K562 (cell line): ENCODE measurements at regions not wholly inside any gene's neighbourhood (a gene's known extent, or its start where the extent isn't known, plus 50 kb on each side); places are given as distances from the start of the nearest gene placed in this dataset.

Experiments used
- ARHGAP35 ChIP-seq: fragments of 450-650 bp; IDR thresholded peaks from 2 replicates; pipeline ENCODE4 v1.6.1; 2018; ENCODE audit not compliant: partially characterized antibody
- ARID1B ChIP-seq: fragments of 450-650 bp; IDR thresholded peaks from 2 replicates; pipeline ENCODE4 v1.6.1; 2016; ENCODE audit warnings: antibody characterized with exemption, mild to moderate bottlenecking, inconsistent platforms
- ATF1 ChIP-seq, 2 experiments: fragments of 450-650 bp in 1 of 2; IDR thresholded peaks; 2 replicates each; pipeline ENCODE4 v1.6.1; 2016; ENCODE audit warnings: missing compliant biosample characterization in 1 of 2, missing genetic modification characterization in 1 of 2
- DPF2 ChIP-seq: fragments of 450-650 bp; IDR thresholded peaks from 2 replicates; pipeline ENCODE4 v1.6.1; 2016
- GATA2 ChIP-seq: sonication (generic); formaldehyde crosslinking; IDR thresholded peaks from 2 replicates; pipeline ENCODE4 v1.4.0; 2020; ENCODE audit warnings: mild to moderate bottlenecking, missing genetic modification reagents
- GATAD2B ChIP-seq: fragments of 450-650 bp; IDR thresholded peaks from 2 replicates; pipeline ENCODE4 v1.6.1; 2017; ENCODE audit warnings: mild to moderate bottlenecking, borderline replicate concordance
- KLF16 ChIP-seq: IDR thresholded peaks from 2 replicates; pipeline ENCODE4 v1.6.1; 2016; ENCODE audit warnings: antibody characterized with exemption
- MAFG ChIP-seq: fragments of 450-650 bp; conservative IDR thresholded peaks from 2 replicates; pipeline ENCODE4 v1.6.1; 2016; ENCODE audit warnings: missing genetic modification characterization, missing compliant biosample characterization
- MCM3 ChIP-seq: fragments of 450-650 bp; IDR thresholded peaks from 2 replicates; pipeline ENCODE4 v1.6.1; 2016
- MGA ChIP-seq: fragments of 450-650 bp; IDR thresholded peaks from 2 replicates; pipeline ENCODE4 v1.6.1; 2016; ENCODE audit warnings: mild to moderate bottlenecking, moderate library complexity
- MYC ChIP-seq, 2 experiments: fragments of 250-450 bp in 1 of 2; sonication (Bioruptor Pico) in 1 of 2; IDR thresholded peaks; 2 replicates each; pipeline versions ENCODE4 v1.5.1 to v1.6.1; 2012 to 2021; ENCODE audit warnings: low read depth in 2 of 2, borderline replicate concordance in 1 of 2, improper control_type of control experiment in 1 of 2, low read length in 1 of 2, mild to moderate bottlenecking in 1 of 2, moderate library complexity in 1 of 2
- NCOR1 ChIP-seq: fragments of 450-650 bp; IDR thresholded peaks from 2 replicates; pipeline ENCODE4 v1.6.1; 2016; ENCODE audit warnings: mild to moderate bottlenecking, moderate library complexity
- TEAD1 ChIP-seq, 2 experiments: fragments of 450-650 bp in 1 of 2; sonication (generic) in 1 of 2; formaldehyde crosslinking; IDR thresholded peaks; 2 replicates each; pipeline versions ENCODE4 v1.4.0 to v1.8.0; 2020 to 2022; ENCODE audit warnings: mild to moderate bottlenecking in 2 of 2, missing genetic modification reagents in 1 of 2
- TSC22D4 ChIP-seq: fragments of 450-650 bp; IDR thresholded peaks from 2 replicates; pipeline ENCODE4 v1.6.1; 2016; ENCODE audit warnings: missing genetic modification characterization, missing biosample characterization, control low read depth
- ZNF644 ChIP-seq: fragments of 200-800 bp; sonication (Bioruptor generic); IDR thresholded peaks from 2 replicates; pipeline ENCODE4 v1.6.1; 2016; ENCODE audit warnings: low read depth, missing genetic modification characterization, missing compliant biosample characterization
- TF ChIP-seq, protein P1 (sequence below): fragments of 450-650 bp; formaldehyde crosslinking; IDR thresholded peaks from 2 replicates; pipeline ENCODE4 v1.4.0; 2020; ENCODE audit warnings: mild to moderate bottlenecking, moderate library complexity

- TF ChIP-seq MYC (IDR thresholded peaks at IDR 0.05; ENCODE audit: low read depth, low read length): no peak; the same call in 1 of the 2 replicates
- no peak for TF ChIP-seq MYC (CRISPR knock-in tag; IDR thresholded peaks at IDR 0.05; ENCODE audit: borderline replicate concordance, low read depth)
- peak in 1 of 2 experiments; percentile 50; a peak in 1 of 4 replicates for TF ChIP-seq TEAD1 (CRISPR knock-in tag; IDR thresholded peaks at IDR 0.05)
- TF ChIP-seq MCM3: no peak
- TF ChIP-seq MGA: peak; percentile 71
- peak; percentile 59; the same call in 1 of the 2 replicates for TF ChIP-seq NCOR1
- no peak for TF ChIP-seq TSC22D4 (tag)
- TF ChIP-seq ARHGAP35: no peak
- TF ChIP-seq ARID1B: peak; percentile 71
- peak; percentile 52; the same call in 1 of the 2 replicates for TF ChIP-seq GATAD2B
- peak; percentile 64; the same call in 1 of the 2 replicates for TF ChIP-seq KLF16
- 0 out of 2 replicates have a peak, but pooled peaks have one; percentile 44 for TF ChIP-seq DPF2
- no peak for TF ChIP-seq ATF1 (CRISPR knock-in tag; IDR thresholded peaks at IDR 0.05)
- TF ChIP-seq ATF1 (tag; IDR thresholded peaks at IDR 0.05): 0 out of 2 replicates have a peak, but pooled peaks have one; percentile 21
- peak; percentile 49; the same call in 1 of the 2 replicates for TF ChIP-seq GATA2
- TF ChIP-seq MAFG (tag): peak; percentile 59
- TF ChIP-seq, protein P1, sequence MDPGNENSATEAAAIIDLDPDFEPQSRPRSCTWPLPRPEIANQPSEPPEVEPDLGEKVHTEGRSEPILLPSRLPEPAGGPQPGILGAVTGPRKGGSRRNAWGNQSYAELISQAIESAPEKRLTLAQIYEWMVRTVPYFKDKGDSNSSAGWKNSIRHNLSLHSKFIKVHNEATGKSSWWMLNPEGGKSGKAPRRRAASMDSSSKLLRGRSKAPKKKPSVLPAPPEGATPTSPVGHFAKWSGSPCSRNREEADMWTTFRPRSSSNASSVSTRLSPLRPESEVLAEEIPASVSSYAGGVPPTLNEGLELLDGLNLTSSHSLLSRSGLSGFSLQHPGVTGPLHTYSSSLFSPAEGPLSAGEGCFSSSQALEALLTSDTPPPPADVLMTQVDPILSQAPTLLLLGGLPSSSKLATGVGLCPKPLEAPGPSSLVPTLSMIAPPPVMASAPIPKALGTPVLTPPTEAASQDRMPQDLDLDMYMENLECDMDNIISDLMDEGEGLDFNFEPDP (CRISPR knock-in tag): no peak
- no peak for TF ChIP-seq ZNF644 (tag)
Measured at GRCh38 chr6:7675353-7675945, 50.5 kb upstream of the BMP6 start (continued).
